DOHH2 (cell line): ENCODE measurements at regions not wholly inside any gene's neighbourhood (a gene's known extent, or its start where the extent isn't known, plus 50 kb on each side); places are given as distances from the start of the nearest gene placed in this dataset.

ENCODE experiments used
- H3F3A ChIP-seq: fragments of 200-600 bp; sonication (generic), shearing (Covaris generic); 2 replicates; pipeline ENCODE4 v1.6.0; 2016; ENCODE audit warnings: antibody characterized with exemption, mild to moderate bottlenecking; ENCODE audit not compliant: control insufficient read depth, insufficient read depth
- H3K27ac ChIP-seq: fragments of 200-600 bp; sonication (generic); 2 replicates; pipeline ENCODE4 v1.5.1; 2014; ENCODE audit warnings: low read depth, mild to moderate bottlenecking, low read length, moderate library complexity
- H3K27me3 ChIP-seq: fragments of 200-600 bp; sonication (generic); 2 replicates; pipeline ENCODE4 v1.6.1; 2014; ENCODE audit warnings: mild to moderate bottlenecking, low read length, mixed read lengths; ENCODE audit not compliant: control insufficient read depth
- H3K36me3 ChIP-seq: fragments of 200-600 bp; sonication (generic); 2 replicates; pipeline ENCODE4 v1.6.1; 2014; ENCODE audit warnings: mild to moderate bottlenecking, low read length, moderate library complexity, mixed read lengths; ENCODE audit not compliant: control insufficient read depth
- H3K4me1 ChIP-seq: fragments of 200-600 bp; sonication (generic); 2 replicates; pipeline ENCODE4 v1.6.1; 2014; ENCODE audit warnings: mild to moderate bottlenecking, low read length, mixed read lengths; ENCODE audit not compliant: control insufficient read depth
- H3K4me2 ChIP-seq: fragments of 200-600 bp; sonication (generic); 2 replicates; pipeline ENCODE4 v1.6.0; 2014; ENCODE audit warnings: mild to moderate bottlenecking, low read length, moderate library complexity
- H3K4me3 ChIP-seq: fragments of 200-600 bp; sonication (generic); 2 replicates; pipeline ENCODE4 v1.5.1; 2014; ENCODE audit warnings: mild to moderate bottlenecking, low read length, mixed read lengths
- H3K79me2 ChIP-seq: fragments of 200-600 bp; sonication (generic); 2 replicates; pipeline ENCODE4 v1.6.1; 2014; ENCODE audit warnings: mild to moderate bottlenecking, low read length, mixed read lengths; ENCODE audit not compliant: control insufficient read depth
- H3K9me2 ChIP-seq: fragments of 200-600 bp; sonication (generic); replicated peaks from 2 replicates; pipeline ENCODE4 v1.6.1; 2014; ENCODE audit warnings: mild to moderate bottlenecking, low read length, mixed read lengths; ENCODE audit not compliant: control insufficient read depth
- H3K9me3 ChIP-seq: fragments of 200-600 bp; sonication (generic); 2 replicates; pipeline ENCODE4 v1.6.1; 2014; ENCODE audit warnings: antibody characterized with exemption, low read length, mixed read lengths; ENCODE audit not compliant: control insufficient read depth, insufficient read depth
- H4K20me1 ChIP-seq: fragments of 200-600 bp; sonication (generic); 2 replicates; pipeline ENCODE4 v1.6.0; 2014; ENCODE audit warnings: low read depth, mild to moderate bottlenecking, antibody characterized with exemption, low read length, moderate library complexity; ENCODE audit not compliant: control insufficient read depth, insufficient read depth
- CTCF ChIP-seq: fragments of 200-600 bp; sonication (generic); IDR thresholded peaks from one replicate; pipeline ENCODE4 v1.5.1; 2014; ENCODE audit warnings: antibody characterized with exemption, mild to moderate bottlenecking, low read depth, low read length; ENCODE audit not compliant: poor library complexity, severe bottlenecking
- EZH2phosphoT487 ChIP-seq: fragments of 200-600 bp; sonication (generic); IDR thresholded peaks from 2 replicates; pipeline ENCODE4 v1.6.1; 2017; ENCODE audit warnings: borderline replicate concordance, mild to moderate bottlenecking, antibody characterized with exemption, low read length, moderate library complexity, mixed read lengths

DNA sequence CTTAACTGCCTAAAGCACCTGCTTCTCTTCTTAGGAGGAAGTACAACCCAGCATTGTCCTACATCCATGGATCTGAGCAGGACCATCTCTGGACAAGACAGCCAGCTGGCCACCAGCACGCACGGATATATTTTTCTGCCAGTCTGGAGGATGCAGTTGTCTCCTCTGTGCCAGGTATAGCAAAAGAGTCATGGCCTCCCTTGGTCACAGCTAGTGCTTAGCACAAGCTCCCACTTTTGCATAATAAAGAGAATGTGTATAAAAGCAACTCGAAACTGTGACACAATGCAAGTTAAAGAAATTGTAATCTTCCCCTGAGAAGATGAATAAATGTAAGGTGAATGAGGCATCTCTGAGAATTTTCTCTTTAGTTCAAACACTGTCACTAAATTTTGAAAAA lies 267.8 kb upstream of the MANEA start:
- H3K36me3 ChIP-seq, result no peaks in the 10 kb centered on the region

DNA sequence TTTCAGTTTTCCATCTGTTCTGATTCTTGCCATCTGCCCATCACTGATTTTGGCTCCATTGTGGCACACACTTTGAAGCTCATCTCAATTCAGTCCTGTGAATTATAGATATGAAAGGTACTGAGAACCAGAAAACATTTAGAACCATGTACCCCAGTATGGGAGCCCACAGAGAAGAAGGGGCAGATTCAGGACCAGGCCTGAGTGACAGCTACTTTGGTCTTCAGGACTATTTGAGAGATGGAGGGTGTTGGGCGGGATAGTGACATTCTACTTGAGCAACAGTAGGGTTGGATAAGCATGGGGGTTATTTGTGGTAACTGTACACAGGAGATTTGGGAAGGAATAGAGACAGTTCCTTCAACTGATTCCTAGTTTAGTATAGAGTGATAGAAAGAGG lies 259.2 kb upstream of the MANEA start:
- Histone ChIP-seq H3K79me2 (no peaks in the 10 kb centered on the region), H3K4me2 (no peak overlapping the region), H3K27ac (no peak overlapping the region), H3K9me2 (no peaks in the 10 kb centered on the region), H3K36me3 (no peaks in the 10 kb centered on the region), H3K9me3 (no peaks in the 10 kb centered on the region), H3F3A (no peaks in the 10 kb centered on the region), H3K4me1 (no peaks in the 10 kb centered on the region), H3K4me3 (no peak overlapping the region), H4K20me1 (no peaks in the 10 kb centered on the region), H3K27me3 (no peaks in the 10 kb centered on the region)
- TF ChIP-seq CTCF (no peak), EZH2phosphoT487 (no peak)

More for the DNA sequence above, 267.8 kb upstream of the MANEA start:
- H3K27ac ChIP-seq, result no peak overlapping the region
- H3K4me2 ChIP-seq, result no peak overlapping the region
- H4K20me1 ChIP-seq, result no peaks in the 10 kb centered on the region
- TF ChIP-seq CTCF (no peak), EZH2phosphoT487 (no peak)
- H3K4me3 ChIP-seq, result no peak overlapping the region
- no peaks in the 10 kb centered on the region for H3F3A ChIP-seq
- H3K27me3 ChIP-seq, result no peaks in the 10 kb centered on the region
- H3K79me2 ChIP-seq, result no peaks in the 10 kb centered on the region
- H3K9me2 ChIP-seq, result no peaks in the 10 kb centered on the region
- no peaks in the 10 kb centered on the region for H3K4me1 ChIP-seq
- H3K9me3 ChIP-seq, result no peaks in the 10 kb centered on the region

- Histone ChIP-seq H3K9me2 (no peaks in the 10 kb centered on the region), H3K36me3 (no peaks in the 10 kb centered on the region), H3K79me2 (no peaks in the 10 kb centered on the region), H3K27ac (no peak overlapping the region), H3F3A (no peaks in the 10 kb centered on the region), H4K20me1 (no peaks in the 10 kb centered on the region), H3K4me2 (no peak overlapping the region), H3K4me1 (no peaks in the 10 kb centered on the region), H3K27me3 (no peaks in the 10 kb centered on the region), H3K9me3 (no peaks in the 10 kb centered on the region), H3K4me3 (no peak overlapping the region)
- TF ChIP-seq EZH2phosphoT487 (no peak), CTCF (no peak)
Observed at GRCh38 chr6:95321126-95321525, 256.2 kb upstream of the MANEA start.

DNA sequence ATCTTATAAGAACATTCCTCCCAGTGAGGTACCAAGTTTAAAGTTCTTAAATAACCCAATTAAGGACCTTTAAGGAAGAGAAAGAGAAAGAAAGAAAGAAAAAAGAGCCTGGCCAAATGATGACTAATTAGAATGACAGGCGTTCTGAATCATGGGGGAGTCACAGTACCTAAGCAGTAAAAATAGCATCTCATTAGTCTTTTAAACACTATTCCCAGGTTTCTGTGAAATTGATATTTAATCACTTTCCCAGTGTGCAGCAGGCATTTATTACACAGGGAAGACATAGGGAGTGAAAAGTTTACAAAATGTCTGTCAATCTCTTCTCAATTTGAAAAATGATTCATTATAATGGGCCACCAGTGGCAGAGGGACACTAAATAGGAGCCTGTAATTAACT lies 251.4 kb upstream of the MANEA start:
- TF ChIP-seq CTCF (no peak), EZH2phosphoT487 (no peak)
- Histone ChIP-seq H3F3A (no peaks in the 10 kb centered on the region), H3K9me3 (no peaks in the 10 kb centered on the region)

More for the DNA sequence above, 251.4 kb upstream of the MANEA start:
- no peak overlapping the region for H3K4me2 ChIP-seq
- H3K27ac ChIP-seq, result no peak overlapping the region
- H3K9me2 ChIP-seq, result no peaks in the 10 kb centered on the region
- no peaks in the 10 kb centered on the region for H3K36me3 ChIP-seq
- no peaks in the 10 kb centered on the region for H3K27me3 ChIP-seq
- no peak overlapping the region for H3K4me3 ChIP-seq
- no peaks in the 10 kb centered on the region for H3K4me1 ChIP-seq
- no peaks in the 10 kb centered on the region for H3K79me2 ChIP-seq
- no peaks in the 10 kb centered on the region for H4K20me1 ChIP-seq
